Epithelial cell of prostate (primary cell): ENCODE measurements at regions not wholly inside any gene's neighbourhood (a gene's known extent, or its start where the extent isn't known, plus 50 kb on each side); places are given as distances from the start of the nearest gene placed in this dataset.
"Not testable (repeated sequence)": the region's sequence is repeated elsewhere in the genome, so short reads cannot be mapped to it uniquely, and the experiment has no call there.

Experiments
- DNase-seq: peaks from one replicate; pipeline ENCODE4 v3.0.0-alpha.2; 2011; ENCODE audit warnings: low read depth, low spot score
- H3K27ac ChIP-seq: fragments of 450-650 bp; 2 replicates; pipeline ENCODE4 v1.5.1; 2017; ENCODE audit warnings: mild to moderate bottlenecking

GRCh38 chr3:139095803-139096466, 51.2 kb upstream of the PRR23C start:
- DNase-seq: no peak

GRCh38 chr3:139096670-139097069, 52.0 kb upstream of the PRR23C start:
- no peak for DNase-seq
- H3K27ac ChIP-seq: no peak overlapping the region

More at GRCh38 chr3:139095803-139096466, 51.2 kb upstream of the PRR23C start:
- no peak overlapping the region for H3K27ac ChIP-seq

- H3K27ac ChIP-seq: no peak overlapping the region
- DNase-seq: no peak
Measured at GRCh38 chr3:139098391-139098790, 53.7 kb upstream of the PRR23C start.

- no peak for DNase-seq
- H3K27ac ChIP-seq: no peak overlapping the region
Measured at GRCh38 chr3:139099968-139100817, 55.5 kb upstream of the PRR23C start.

- no peak for DNase-seq
- H3K27ac ChIP-seq: no peak overlapping the region
Measured at GRCh38 chr3:139100821-139101220, 56.1 kb upstream of the PRR23C start.

- no peak overlapping the region for H3K27ac ChIP-seq
- DNase-seq: no peak
Measured at GRCh38 chr3:139101396-139101795, 56.7 kb upstream of the PRR23C start.

- no peak overlapping the region for H3K27ac ChIP-seq
- DNase-seq: no peak
Measured at GRCh38 chr3:139103484-139103883, 58.8 kb upstream of the PRR23C start.

- no peak for DNase-seq
- H3K27ac ChIP-seq: no peak overlapping the region
Measured at GRCh38 chr3:139104062-139104461, 59.4 kb upstream of the PRR23C start.

- no peak overlapping the region for H3K27ac ChIP-seq
- DNase-seq: no peak
Measured at GRCh38 chr3:139105154-139105702, 60.5 kb upstream of the PRR23C start.

- DNase-seq: no peak
- H3K27ac ChIP-seq: no peak overlapping the region
Measured at GRCh38 chr3:139106013-139106932, 61.6 kb upstream of the PRR23C start.

- H3K27ac ChIP-seq: no peak overlapping the region
- DNase-seq: no peak
Measured at GRCh38 chr3:139107424-139108252, 62.9 kb upstream of the PRR23C start.

GRCh38 chr3:139108253-139108969, 63.7 kb upstream of the PRR23C start:
- DNase-seq: no peak
- no peak overlapping the region for H3K27ac ChIP-seq

GRCh38 chr3:139109271-139109670, 64.6 kb upstream of the PRR23C start:
- H3K27ac ChIP-seq: no peak overlapping the region
- no peak for DNase-seq

GRCh38 chr3:139110072-139110830, 65.6 kb upstream of the PRR23C start:
- no peak for DNase-seq
- no peak overlapping the region for H3K27ac ChIP-seq

- not testable (repeated sequence) for DNase-seq, H3K27ac ChIP-seq
Measured at GRCh38 chr3:139110929-139111328, 66.2 kb upstream of the PRR23C start.

- DNase-seq: no peak
- H3K27ac ChIP-seq: no peak overlapping the region
Measured at GRCh38 chr3:139111392-139112229, 66.9 kb upstream of the PRR23C start.

GRCh38 chr3:139112230-139112558, 67.5 kb upstream of the PRR23C start:
- no peak overlapping the region for H3K27ac ChIP-seq
- DNase-seq: no peak
